Loucy (cell line): ENCODE measurements at regions not wholly inside any gene's neighbourhood (a gene's known extent, or its start where the extent isn't known, plus 50 kb on each side); places are given as distances from the start of the nearest gene placed in this dataset.

Experiments used
- CTCF ChIP-seq: fragments of 200-600 bp; sonication (generic); conservative IDR thresholded peaks from 2 replicates; pipeline ENCODE4 v1.5.1; 2014; ENCODE audit warnings: mild to moderate bottlenecking, antibody characterized with exemption, low read length
- EZH2phosphoT487 ChIP-seq: fragments of 200-600 bp; IDR thresholded peaks from 2 replicates; pipeline ENCODE4 v1.6.1; 2018; ENCODE audit warnings: antibody characterized with exemption, mild to moderate bottlenecking, moderate library complexity, borderline replicate concordance

- TF ChIP-seq CTCF, result no peak
- no peak for TF ChIP-seq EZH2phosphoT487
Measured at GRCh38 chr1:188372821-188373220, 1544.1 kb downstream of the PLA2G4A start.
